Tibial nerve (tissue), 4 donors: ENCODE measurements at regions not wholly inside any gene's neighbourhood (a gene's known extent, or its start where the extent isn't known, plus 50 kb on each side); places are given as distances from the start of the nearest gene placed in this dataset.

Experiments
- CTCF ChIP-seq, 5 experiments: fragments of 200-600 bp in 3 of 5; fragments of 450-650 bp in 2 of 5; sonication (generic) in 3 of 5; IDR thresholded peaks; one replicate each; pipeline ENCODE4 v1.5.1; 2016 to 2019; ENCODE audit warnings: antibody characterized with exemption in 5 of 5, mild to moderate bottlenecking in 3 of 5, moderate library complexity in 2 of 5
- EP300 ChIP-seq, 2 donors: sonication (generic); formaldehyde crosslinking; IDR thresholded peaks; one replicate each; pipeline ENCODE4 v1.6.1; 2017; ENCODE audit warnings: antibody characterized with exemption in 2 of 2, mild to moderate bottlenecking in 1 of 2
- POLR2A ChIP-seq, 2 donors: fragments of 450-650 bp; IDR thresholded peaks; one replicate each; pipeline ENCODE4 v1.6.1; 2017; ENCODE audit warnings: antibody characterized with exemption in 2 of 2, mild to moderate bottlenecking in 2 of 2, moderate library complexity in 2 of 2

DNA sequence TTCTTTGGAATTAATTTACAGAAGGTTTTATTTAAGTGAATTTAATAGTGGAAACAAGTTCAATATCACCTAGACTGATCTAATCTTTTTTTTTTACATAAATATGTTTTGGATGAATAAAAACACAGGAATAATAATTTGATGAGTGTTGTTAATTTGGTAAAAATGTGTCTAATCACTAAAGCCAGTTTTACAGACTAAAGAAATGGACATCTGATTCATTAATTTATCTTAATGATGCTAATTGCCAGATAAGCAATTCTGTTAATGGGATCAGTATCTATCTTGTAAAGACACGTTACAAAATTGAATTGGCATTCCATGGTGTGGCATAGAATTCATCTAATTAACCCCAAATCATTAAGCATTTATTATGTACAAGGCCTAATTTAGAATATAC lies 743.3 kb upstream of the CDH6 start:
- TF ChIP-seq CTCF (IDR thresholded peaks at IDR 0.05) (no peak), POLR2A (IDR thresholded peaks at IDR 0.05) (no peak), EP300 (IDR thresholded peaks at IDR 0.05) (no peak)
